GM18867 (cell line): ENCODE measurements at regions not wholly inside any gene's neighbourhood (a gene's known extent, or its start where the extent isn't known, plus 50 kb on each side); places are given as distances from the start of the nearest gene placed in this dataset.
"Not testable (repeated sequence)": the region's sequence is repeated elsewhere in the genome, so short reads cannot be mapped to it uniquely, and the experiment has no call there.

Source experiments
- ATAC-seq: cut with Tn5 transposase; IDR thresholded peaks from one replicate; pipeline ENCODE4 v1.9.1; 2021; ENCODE audit warnings: mild to moderate bottlenecking, moderate library complexity; ENCODE audit not compliant: unreplicated experiment

GRCh38 chr5:116785106-116785505, 210.5 kb upstream of the SEMA6A start:
- ATAC-seq: no peak

- no peak for ATAC-seq
These were observed 205.2 kb upstream of the SEMA6A start for GRCh38 chr5:116779846-116780245.

GRCh38 chr5:116778651-116779280, 204.1 kb upstream of the SEMA6A start:
- no peak for ATAC-seq

DNA sequence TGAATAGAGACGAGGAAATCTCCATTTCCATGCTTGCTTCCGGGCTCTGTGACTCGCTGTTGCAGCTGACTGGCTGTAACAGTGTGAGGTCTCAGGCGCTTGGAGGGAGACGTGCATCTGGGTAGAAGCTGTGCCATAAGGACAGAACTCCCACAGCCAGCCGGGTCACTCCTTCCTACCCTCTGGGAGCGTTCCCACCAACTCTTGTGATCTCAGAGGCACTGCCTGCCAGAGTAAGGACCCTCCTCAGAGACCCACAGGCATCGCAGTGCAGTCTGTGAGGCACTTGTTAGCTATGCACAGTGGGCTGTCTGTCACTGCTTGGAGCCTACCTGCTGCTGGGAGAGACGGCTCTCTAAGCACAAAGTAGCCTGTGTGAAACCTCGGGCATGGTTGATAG, 203.4 kb upstream of the SEMA6A start:
- ATAC-seq: no peak

GRCh38 chr5:116773926-116774325, 199.3 kb upstream of the SEMA6A start:
- no peak for ATAC-seq

DNA sequence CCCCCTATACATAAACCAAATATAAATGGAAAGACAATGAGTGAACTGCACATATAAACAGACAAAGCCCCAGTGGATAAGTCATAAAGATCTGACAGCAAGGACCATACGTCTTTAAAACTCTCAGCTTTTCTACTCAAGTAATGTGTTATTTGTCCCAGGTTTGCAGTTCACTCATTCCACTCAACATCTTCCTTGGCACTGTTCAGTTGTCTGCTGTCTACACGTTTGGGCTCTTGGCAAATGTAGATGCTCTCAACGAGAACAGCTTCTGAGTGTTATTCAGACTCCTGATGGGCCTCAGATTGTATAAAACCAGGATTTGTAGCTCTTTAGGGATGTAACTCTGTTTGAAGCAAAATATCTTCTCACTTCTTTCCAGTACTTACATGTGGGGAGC, 198.2 kb upstream of the SEMA6A start:
- no peak for ATAC-seq

GRCh38 chr5:116772152-116772501, 197.5 kb upstream of the SEMA6A start:
- no peak for ATAC-seq

DNA sequence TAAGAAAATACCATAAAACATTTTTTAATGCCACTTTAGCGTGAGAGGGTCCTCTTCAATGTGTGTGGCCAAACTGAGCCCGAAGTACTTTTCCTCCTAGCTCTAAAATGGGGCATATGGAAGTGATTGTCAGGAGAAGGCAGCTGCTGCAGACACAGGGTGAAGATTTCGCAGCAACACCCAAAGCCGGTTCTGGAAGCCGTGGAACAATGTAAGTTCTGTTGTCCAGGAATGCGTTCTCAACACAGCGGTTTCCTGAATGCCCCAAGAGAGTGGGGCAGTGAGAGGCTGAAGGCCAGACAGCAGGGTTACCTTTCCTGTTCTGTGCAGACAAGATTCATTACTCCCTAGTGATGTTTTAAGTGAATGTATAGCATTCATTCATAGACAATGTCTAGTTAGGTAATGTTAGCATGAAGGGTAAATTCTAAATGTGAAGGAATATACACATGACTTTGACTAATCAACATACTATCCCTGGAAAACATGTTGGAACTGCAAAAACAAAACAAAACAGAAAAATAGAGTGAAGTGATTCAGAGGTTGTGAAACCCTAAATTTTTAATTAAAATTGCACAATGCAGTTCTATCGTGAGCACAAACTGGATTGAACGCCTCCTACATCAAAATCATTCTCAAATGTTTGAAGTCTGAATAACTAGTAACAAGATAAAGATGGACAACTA, 197.0 kb upstream of the SEMA6A start:
- ATAC-seq: no peak

- ATAC-seq: not testable (repeated sequence)
These were observed 195.3 kb upstream of the SEMA6A start for GRCh38 chr5:116769953-116770352.

DNA sequence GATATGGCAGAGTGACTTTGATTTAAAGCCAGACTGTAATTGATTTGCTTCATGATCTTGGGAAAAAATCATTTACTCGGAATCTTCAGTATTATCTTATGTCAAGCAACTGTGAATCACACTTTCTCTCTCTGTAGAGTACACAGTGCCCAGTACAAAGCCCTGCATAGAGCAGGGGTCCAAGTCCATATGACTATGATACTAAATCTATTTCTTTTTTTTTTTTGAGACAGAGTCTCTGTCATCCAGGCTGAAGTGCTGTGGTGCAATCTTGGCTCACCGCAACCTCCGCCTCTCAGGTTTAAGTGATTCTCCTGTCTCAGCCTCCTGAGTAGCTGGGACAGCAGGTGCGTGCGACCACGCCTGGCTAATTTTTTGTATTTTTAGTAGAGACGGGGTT, 194.8 kb upstream of the SEMA6A start:
- ATAC-seq: no peak

GRCh38 chr5:116766470-116766947, 191.9 kb upstream of the SEMA6A start:
- peak; percentile 51 for ATAC-seq

- ATAC-seq: no peak
These were observed 190.8 kb upstream of the SEMA6A start for GRCh38 chr5:116765441-116765840.

- no peak for ATAC-seq
These were observed 190.3 kb upstream of the SEMA6A start for GRCh38 chr5:116764941-116765340.

GRCh38 chr5:116763987-116764866, 189.6 kb upstream of the SEMA6A start:
- ATAC-seq: peak; percentile 77

GRCh38 chr5:116759860-116760640, 185.4 kb upstream of the SEMA6A start:
- no peak for ATAC-seq

- ATAC-seq: no peak
These were observed 182.7 kb upstream of the SEMA6A start for GRCh38 chr5:116757326-116757725.

DNA sequence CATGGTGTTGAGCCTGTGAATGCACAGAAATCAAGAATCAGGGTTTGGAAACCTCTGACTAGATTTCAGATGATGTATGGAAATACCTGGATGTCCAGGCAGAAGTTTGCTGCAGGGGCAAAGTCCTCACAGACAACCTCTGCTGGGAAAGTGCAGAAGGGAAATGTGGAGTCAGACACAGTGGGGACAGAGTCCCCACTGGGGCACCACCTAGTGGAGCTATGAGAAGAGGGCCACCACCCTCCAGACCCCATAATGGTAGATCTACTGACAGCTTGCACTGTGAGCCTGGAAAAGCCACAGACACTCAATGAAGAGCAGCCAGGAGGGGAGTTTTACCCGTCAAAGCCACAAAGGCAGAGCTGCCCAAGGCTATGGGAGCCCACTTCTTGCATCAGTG, 181.9 kb upstream of the SEMA6A start:
- ATAC-seq: no peak

DNA sequence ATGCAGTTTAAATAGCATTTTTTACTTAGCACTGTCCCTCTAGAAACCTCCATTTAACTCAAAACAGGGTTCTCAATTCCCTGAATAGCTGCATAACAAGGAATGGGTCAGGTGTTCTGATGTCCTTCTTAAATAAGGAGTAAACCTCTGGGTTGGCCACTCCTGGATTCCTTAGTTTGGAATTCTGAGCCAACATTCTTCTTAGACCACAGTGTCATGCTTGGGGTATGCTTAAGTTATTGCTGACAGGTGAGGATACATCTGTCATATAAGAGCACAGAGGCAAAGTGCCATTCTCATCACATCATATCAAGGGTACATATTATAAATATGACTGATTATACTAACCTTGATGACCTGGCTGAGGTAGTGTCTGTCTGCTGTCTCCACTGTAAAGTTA, 179.9 kb upstream of the SEMA6A start:
- no peak for ATAC-seq

- no peak for ATAC-seq
These were observed 177.1 kb upstream of the SEMA6A start for GRCh38 chr5:116751684-116752083.

DNA sequence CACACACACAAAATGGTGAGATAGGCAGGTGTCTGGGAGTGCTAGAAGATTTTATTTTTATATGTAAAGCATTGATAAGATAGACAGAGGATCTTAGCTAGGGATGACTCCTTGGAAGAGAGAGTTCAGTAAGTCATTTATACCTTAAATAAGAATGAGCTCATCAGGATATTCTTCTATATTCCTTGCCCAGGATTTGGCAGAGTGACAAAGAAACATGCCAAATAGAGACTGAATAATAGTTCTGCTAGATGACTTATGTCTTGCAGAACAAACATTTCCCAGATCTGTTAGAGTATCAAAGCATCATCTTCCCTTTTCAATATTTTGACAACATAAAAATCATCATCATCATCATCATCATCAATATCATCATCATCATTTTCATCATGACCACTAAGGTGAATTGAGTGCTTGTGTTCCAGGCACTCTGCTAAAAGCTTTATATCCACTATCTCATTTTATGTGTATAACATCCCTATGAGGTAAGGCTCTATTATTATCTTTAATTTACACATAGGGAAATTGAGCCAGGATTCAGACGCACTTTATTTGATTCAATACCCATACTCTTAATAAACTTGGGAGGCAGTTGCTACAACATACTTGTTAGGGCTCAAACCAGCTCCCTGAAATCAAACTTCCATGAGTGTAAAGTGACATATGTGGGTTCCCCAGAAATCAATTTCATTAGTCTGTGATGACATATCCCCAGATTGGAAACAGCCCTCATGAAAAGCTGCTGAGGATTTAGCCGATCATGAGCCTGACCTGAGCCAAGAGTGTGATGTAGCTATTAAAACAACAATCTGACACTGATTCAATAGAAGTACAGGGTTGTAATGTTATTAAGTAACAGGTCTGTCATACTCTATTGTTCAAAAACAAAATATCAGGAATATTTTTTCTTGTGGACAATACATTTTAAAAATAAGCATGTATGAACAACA, 176.3 kb upstream of the SEMA6A start:
- ATAC-seq: no peak
